ENCODE measurements at regions not wholly inside any gene's neighbourhood (a gene's known extent, or its start where the extent isn't known, plus 50 kb on each side); places are given as distances from the start of the nearest gene placed in this dataset.
A peak's percentile ranks its signal among the peaks of the same experiment; 100 is the strongest.

DNA sequence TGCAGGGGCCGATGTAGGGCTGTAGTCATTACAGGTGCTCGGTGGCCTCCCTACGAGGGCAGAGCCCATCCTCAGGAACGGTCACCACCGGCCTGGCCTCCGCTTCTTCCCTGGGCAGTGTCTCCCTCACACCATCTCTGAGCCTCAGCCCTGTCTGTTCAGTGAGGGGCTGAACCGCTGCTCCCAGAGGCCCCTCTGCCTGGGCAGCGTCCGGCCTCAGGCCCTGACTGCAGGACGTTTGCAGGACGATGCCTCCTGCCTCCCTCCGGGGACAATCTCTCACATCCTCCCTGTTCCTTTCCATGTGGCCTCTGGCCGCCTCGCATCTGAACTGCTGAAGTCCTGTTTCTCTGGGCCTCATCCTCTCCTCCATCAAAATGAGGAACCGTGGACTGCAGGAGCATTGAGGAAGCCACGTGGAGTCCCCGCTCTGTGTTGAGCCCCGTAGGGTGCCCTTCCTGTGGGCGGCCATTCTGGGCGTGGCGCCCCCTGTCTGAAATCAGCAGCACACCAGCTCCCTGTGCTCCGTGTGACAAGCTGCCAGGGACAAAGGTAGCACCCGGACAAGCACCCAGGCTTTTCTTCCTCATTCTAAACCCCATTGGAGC is 933.5 kb downstream of the BRD1 start:
- H3K27me3 ChIP-seq (ENCODE audit: control insufficient read depth, insufficient read depth, low read length): no peaks in the 10 kb centered on the region
- peak; percentile 87 for DNase-seq
- H3K36me3 ChIP-seq (replicated peaks; ENCODE audit: control insufficient read depth, insufficient read depth, low read length): no peaks in the 10 kb centered on the region
- H3K4me3 ChIP-seq (ENCODE audit: insufficient read depth, low read depth, low read length): no peak overlapping the region

DNA sequence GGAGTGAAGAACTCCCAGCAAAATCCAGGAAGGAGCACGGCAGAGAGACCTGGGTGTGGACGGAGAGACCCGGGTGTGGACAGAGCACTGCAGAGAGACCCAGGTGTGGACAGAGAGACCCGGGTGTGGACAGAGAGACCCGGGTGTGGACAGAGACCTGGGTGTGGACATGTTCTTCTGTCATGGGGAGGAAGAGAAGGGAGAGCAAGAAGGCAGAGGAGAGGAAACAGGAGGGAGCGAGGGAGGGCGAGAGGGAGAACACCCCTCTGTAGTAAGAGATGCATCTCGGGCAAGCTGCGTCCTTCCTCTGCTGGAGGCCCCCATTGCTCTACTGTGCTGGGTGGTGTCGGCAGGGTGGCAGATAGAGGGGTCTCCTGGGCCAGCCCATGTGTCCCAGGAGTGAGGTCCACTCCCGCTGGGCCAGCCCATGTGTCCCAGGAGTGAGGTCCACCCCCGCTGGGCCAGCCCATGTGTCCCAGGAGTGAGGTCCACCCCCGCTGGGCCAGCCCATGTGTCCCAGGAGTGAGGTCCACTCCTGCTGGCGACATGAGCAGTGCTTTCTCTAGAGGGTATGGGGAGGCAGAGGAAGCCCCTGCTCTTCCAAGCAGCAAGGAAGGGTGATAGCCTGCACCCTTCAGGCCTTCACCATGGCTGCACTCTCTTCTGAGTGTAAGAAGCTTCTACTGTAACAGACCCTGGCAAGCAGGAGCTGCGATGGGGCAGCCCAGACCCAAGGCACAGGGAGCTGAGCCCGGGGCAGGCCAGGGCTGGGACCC is 934.2 kb downstream of the BRD1 start:
- Histone ChIP-seq H3K4me3 (ENCODE audit: insufficient read depth, low read depth, low read length) (no peak overlapping the region), H3K36me3 (replicated peaks; ENCODE audit: control insufficient read depth, insufficient read depth, low read length) (no peaks in the 10 kb centered on the region), H3K27me3 (ENCODE audit: control insufficient read depth, insufficient read depth, low read length) (no peaks in the 10 kb centered on the region)
- DNase-seq: peak; percentile 62

GRCh38 chr22:48892578-48893287 is 934.9 kb downstream of the BRD1 start:
- H3K36me3 ChIP-seq (replicated peaks; ENCODE audit: control insufficient read depth, insufficient read depth, low read length): no peaks in the 10 kb centered on the region
- H3K27me3 ChIP-seq (ENCODE audit: control insufficient read depth, insufficient read depth, low read length): no peaks in the 10 kb centered on the region
- peak; percentile 15 for DNase-seq
- H3K4me3 ChIP-seq (ENCODE audit: insufficient read depth, low read depth, low read length): no peak overlapping the region

DNA sequence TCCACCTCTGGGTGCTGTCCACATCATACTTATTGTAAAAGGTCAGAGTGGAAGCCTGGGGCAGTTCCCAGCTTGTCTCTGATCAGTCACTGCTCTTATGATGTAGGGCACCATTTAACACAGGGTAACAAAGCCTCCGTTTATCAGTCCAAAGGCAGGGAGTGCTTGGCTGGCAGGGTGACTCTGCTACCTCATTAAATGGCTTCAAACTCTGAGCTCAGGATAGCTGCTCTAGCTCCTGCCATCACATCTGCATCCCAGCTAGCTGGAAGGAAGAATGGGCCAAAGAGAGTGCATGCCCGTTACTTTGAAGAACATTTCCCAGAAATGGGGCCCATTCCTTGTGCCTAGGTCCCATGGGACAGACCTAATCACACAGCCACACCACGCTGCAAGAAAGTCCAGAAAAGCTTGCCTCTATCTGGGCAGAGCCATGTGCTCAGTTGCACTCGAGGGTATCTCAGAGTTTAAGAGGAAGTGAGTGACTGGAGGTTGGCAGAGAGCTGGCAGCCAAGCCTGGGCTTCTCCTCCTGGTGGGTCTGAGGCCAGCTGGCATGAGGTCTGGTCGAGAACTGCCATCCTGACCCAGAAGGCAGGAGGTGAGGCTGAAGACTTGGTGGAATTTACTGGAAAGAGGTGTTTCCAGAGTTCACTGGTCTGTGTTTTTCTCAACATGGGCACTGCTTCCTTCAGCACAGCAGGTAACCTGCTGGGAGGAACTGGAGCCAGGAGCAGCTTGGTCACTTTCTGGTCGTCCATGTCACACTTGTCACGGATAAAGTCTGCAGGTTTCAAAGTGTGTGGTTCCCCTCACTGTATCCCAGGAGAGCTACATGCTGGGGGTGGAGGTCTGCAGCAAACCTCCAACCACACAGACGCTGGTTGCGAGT is 935.7 kb downstream of the BRD1 start:
- DNase-seq: peak; percentile 14
- H3K27me3 ChIP-seq (ENCODE audit: control insufficient read depth, insufficient read depth, low read length): no peaks in the 10 kb centered on the region
- H3K36me3 ChIP-seq (replicated peaks; ENCODE audit: control insufficient read depth, insufficient read depth, low read length): no peaks in the 10 kb centered on the region
- H3K4me3 ChIP-seq (ENCODE audit: insufficient read depth, low read depth, low read length): no peak overlapping the region

- peak; percentile 12 for DNase-seq
- H3K36me3 ChIP-seq (replicated peaks; ENCODE audit: control insufficient read depth, insufficient read depth, low read length): no peaks in the 10 kb centered on the region
- no peak overlapping the region for H3K4me3 ChIP-seq (ENCODE audit: insufficient read depth, low read depth, low read length)
Measured at GRCh38 chr22:48890693-48891554, 936.7 kb downstream of the BRD1 start.

DNA sequence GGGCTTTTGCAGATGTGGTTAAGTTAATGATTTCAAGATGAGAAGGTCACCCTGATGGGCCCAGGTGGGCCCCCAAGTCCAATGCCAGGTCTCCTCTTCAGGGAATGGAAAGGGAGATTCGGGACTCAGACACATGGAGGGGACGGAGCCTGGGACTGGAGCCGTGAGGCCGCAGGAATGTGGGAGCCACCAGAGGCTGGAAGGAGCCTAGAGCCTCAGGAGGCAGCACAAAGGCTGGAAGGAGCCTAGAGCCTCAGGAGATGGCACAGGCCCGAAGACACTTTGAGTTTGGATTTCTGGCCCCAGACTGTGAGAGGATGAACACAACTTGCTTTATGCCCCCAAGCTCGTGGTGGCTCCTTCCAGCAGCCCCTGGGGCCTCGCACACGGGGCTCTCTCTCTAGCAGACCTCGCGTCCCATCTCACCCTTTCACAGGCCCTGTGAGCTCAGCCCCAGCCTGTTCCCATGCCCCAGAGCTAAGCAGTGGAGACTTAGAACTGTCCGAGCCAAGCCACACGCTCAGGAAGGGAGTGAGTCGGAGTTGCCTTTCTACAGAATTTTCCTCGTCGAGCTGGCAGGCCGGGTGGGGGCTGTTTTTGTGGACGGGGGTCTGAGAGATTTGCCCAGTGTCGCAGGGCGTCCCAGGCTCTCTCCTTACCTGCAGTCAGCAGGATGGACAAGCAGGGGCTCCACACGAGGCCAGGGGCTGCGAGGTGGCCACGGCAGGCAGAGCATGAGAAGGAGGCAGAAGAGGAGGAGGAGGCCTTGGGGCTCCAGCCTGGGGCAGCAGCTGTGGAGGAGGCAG is 937.6 kb downstream of the BRD1 start:
- Histone ChIP-seq H3K27me3 (ENCODE audit: control insufficient read depth, insufficient read depth, low read length) (no peaks in the 10 kb centered on the region), H3K36me3 (replicated peaks; ENCODE audit: control insufficient read depth, insufficient read depth, low read length) (no peaks in the 10 kb centered on the region), H3K4me3 (ENCODE audit: insufficient read depth, low read depth, low read length) (no peak overlapping the region)
- peak; percentile 42 for DNase-seq

More at GRCh38 chr22:48890693-48891554, 936.7 kb downstream of the BRD1 start:
- H3K27me3 ChIP-seq (ENCODE audit: control insufficient read depth, insufficient read depth, low read length): no peaks in the 10 kb centered on the region

GRCh38 chr22:48889209-48889830 is 938.4 kb downstream of the BRD1 start:
- no peak overlapping the region for H3K4me3 ChIP-seq (ENCODE audit: insufficient read depth, low read depth, low read length)
- no peaks in the 10 kb centered on the region for H3K27me3 ChIP-seq (ENCODE audit: control insufficient read depth, insufficient read depth, low read length)
- H3K36me3 ChIP-seq (replicated peaks; ENCODE audit: control insufficient read depth, insufficient read depth, low read length): no peaks in the 10 kb centered on the region
- peak; percentile 40 for DNase-seq

- Histone ChIP-seq H3K27me3 (ENCODE audit: control insufficient read depth, insufficient read depth, low read length) (no peaks in the 10 kb centered on the region), H3K36me3 (replicated peaks; ENCODE audit: control insufficient read depth, insufficient read depth, low read length) (no peaks in the 10 kb centered on the region), H3K4me3 (ENCODE audit: insufficient read depth, low read depth, low read length) (no peak overlapping the region)
- peak; percentile 22 for DNase-seq
Measured at GRCh38 chr22:48888466-48889208, 939.0 kb downstream of the BRD1 start.

DNA sequence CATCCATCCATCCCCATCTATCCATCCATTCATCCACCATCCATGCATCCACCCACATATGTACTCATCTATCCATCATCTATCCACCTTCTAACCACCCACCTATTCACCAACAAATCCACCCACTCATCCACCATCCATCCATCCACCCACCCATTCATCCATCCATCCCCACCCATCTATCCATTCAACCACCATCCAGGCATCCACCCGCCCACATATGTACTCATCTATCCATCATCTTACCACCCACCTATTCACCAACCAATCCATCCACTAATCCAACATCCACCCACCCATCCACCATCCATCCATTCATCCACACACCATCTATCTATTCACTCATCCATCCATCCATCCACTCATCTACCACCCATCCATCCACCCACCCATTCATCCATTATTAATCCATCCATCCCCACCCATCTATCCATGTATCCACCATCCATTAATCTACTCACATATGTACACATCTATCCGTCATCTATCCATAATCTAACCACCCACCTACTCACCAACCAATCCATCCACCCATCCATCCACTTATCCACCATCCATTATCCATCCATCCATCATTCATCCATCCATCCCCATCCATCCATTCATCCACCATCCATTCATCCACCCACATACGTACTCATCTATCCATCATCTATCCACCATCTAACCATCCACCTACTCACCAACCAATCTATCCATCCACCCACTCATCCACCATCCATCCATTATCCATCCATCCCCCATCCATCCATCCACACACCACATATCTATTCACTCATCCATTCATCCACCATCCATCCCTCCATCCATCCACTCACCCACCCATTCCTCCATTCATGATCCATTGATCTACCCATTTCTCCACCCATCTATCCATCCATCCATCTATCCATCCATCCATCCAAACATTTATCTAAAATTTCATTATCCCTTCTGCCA is 940.0 kb downstream of the BRD1 start:
- Histone ChIP-seq H3K4me3 (ENCODE audit: insufficient read depth, low read depth, low read length) (no peak overlapping the region), H3K27me3 (ENCODE audit: control insufficient read depth, insufficient read depth, low read length) (no peaks in the 10 kb centered on the region), H3K36me3 (replicated peaks; ENCODE audit: control insufficient read depth, insufficient read depth, low read length) (no peaks in the 10 kb centered on the region)
- no peak for DNase-seq

DNA sequence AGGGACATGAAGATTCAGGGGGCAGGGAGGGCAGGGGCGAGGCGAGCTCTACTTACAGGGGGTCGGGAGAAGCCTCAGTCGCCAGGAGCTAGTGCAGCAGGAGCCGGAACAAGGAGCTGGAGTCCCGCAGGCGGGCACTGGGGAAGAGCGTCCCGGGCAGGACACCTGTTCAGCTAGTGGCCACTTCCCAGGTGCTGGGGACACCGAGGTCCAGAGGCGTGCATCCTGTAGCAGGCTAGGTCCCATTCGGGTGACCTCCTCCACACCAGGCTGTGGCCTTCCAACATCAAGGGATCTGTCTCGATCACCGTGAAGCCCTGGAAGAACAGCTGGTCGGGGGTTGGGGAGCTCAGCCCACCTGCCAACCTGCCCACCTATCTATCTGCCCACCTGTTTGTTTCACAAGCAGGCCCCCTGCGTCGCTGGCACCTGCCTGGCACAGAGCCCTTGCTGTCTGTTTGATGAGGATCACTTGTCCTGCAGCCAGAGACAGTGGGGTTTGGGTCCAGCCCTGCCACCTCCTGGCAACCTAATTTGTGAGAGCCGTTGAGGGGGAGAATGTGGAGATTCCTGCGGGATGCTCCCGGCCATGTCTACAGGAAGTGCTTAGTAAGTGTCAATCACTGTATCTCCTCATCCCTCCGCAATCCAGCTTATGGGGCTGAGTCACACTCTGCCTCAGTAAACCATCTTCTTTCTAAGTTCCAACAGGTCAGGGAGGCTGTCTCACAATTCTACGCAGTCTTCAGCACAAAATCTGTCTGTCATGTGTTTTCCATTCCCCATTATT is 940.9 kb downstream of the BRD1 start:
- H3K36me3 ChIP-seq (replicated peaks; ENCODE audit: control insufficient read depth, insufficient read depth, low read length): no peaks in the 10 kb centered on the region
- no peaks in the 10 kb centered on the region for H3K27me3 ChIP-seq (ENCODE audit: control insufficient read depth, insufficient read depth, low read length)
- no peak for DNase-seq
- no peak overlapping the region for H3K4me3 ChIP-seq (ENCODE audit: insufficient read depth, low read depth, low read length)

GRCh38 chr22:48885919-48886305 is 941.8 kb downstream of the BRD1 start:
- DNase-seq: no peak

More at GRCh38 chr22:48885919-48886305, 941.8 kb downstream of the BRD1 start:
- H3K36me3 ChIP-seq (replicated peaks; ENCODE audit: control insufficient read depth, insufficient read depth, low read length): no peaks in the 10 kb centered on the region
- H3K27me3 ChIP-seq (ENCODE audit: control insufficient read depth, insufficient read depth, low read length): no peaks in the 10 kb centered on the region
- no peak overlapping the region for H3K4me3 ChIP-seq (ENCODE audit: insufficient read depth, low read depth, low read length)

All from H7 (cell line).